ENCODE measurements at regions not wholly inside any gene's neighbourhood (a gene's known extent, or its start where the extent isn't known, plus 50 kb on each side); places are given as distances from the start of the nearest gene placed in this dataset.
"Not testable (repeated sequence)": the region's sequence is repeated elsewhere in the genome, so short reads cannot be mapped to it uniquely, and the experiment has no call there.

GRCh38 chr3:16768014-16768413 lies 116.7 kb upstream of the PLCL2 start:
- FAIRE-seq, result no peak
- DNase-seq (ENCODE audit: low spot score), result no peak

DNA sequence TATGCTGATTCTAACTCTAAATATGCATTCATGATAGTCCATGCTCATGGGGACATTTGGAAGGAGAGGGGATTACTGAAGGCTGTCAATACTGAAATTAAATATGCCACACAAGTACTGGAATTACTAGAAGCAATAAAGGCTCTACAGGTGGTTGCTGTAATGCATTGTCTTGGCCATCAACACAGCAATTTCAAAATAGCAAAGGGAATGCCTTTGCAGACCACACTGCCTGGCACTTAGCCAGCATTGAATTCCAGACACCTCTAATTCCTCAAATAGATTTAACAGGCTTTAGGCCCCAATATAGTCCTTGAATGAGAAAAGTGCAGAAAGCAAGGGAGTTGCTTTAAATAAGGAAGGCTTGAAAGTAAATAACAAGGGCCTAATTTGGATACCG lies 115.8 kb upstream of the PLCL2 start:
- peak; percentile 44 for DNase-seq (ENCODE audit: low spot score)
- FAIRE-seq, result no peak

- no peak for FAIRE-seq
Measured at GRCh38 chr3:16769525-16769924, 115.2 kb upstream of the PLCL2 start.

GRCh38 chr3:16770021-16770420 lies 114.7 kb upstream of the PLCL2 start:
- DNase-seq (ENCODE audit: low spot score) (peak; percentile 42), FAIRE-seq (no peak)

More at GRCh38 chr3:16769525-16769924, 115.2 kb upstream of the PLCL2 start:
- no peak for DNase-seq (ENCODE audit: low spot score)

DNA sequence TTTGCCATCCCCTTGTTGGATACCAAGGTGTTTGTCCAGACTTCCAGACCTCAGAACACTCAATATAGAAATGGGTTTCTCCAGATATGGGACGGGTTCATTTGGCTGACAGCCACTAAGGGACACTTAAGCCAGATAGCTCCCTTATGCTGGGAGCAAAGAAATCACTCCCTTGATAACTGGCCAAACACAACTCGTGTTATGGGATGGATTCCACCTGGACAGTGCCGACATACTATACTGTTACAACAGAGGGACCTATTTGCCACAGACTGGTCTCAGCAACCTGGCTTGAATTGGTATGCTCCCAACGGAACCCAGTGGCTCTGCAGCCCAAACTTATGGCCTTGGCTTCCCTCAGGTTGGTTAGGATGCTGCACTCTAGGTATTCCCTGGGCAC lies 114.0 kb upstream of the PLCL2 start:
- no peak for DNase-seq (ENCODE audit: low spot score)
- FAIRE-seq, result no peak

DNA sequence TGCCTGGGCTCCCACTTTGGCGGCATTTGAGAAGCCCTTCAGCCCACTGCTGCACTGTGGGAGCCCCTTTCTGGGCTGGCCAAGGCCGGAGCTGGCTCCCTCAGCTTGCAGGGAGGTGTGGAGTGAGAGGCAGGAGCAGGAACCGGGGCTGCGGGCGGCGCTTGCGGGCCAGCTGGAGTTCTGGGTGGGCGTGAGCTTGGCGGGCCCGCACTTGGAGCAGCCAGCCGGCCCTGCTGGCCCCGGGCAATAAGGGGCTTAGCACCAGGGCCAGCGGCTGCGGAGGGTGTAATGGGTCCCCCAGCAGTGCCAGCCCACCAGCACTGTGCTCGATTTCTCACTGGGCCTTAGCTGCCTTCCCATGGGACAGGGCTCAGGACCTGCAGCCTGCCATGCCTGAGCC lies 111.2 kb upstream of the PLCL2 start:
- not testable (repeated sequence) for DNase-seq (ENCODE audit: low spot score); FAIRE-seq

DNA sequence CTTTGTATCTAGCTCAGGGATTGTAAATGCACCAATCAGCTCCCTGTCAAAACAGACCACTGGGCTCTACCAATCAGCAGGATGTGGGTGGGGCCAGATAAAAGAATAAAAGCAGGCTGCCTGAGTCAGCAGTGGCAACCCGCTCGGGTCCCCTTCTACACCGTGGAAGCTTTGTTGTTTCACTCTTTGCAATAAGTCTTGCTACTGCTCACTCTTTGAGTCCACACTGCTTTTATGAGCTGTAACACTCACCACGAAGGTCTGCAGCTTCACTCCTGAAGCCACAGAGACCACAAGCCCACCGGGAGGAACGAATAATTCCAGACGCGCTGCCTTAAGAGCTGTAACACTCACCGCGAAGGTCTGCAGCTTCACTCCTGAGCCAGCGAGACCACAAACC lies 110.2 kb upstream of the PLCL2 start:
- DNase-seq (ENCODE audit: low spot score); FAIRE-seq: not testable (repeated sequence)

DNA sequence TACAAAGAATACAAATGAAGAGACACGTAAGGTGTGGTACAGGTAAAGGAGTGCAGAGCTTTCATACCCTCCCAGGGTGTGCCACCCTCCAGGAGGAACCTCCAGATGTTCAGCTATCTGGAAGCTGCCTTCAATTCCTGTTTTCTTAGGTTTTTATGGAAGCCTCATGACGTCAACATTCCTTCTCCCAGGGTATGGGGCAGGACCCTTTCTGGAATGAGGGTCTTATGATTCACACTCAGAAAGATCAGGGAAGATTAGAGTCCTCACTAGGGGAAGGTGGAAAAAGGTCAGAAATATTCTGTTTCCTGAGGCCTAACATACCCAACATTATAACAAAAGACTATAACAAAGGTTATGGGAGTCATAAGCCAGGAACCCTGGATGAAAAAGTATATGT lies 99.8 kb upstream of the PLCL2 start:
- no peak for DNase-seq (ENCODE audit: low spot score)
- FAIRE-seq, result no peak

DNA sequence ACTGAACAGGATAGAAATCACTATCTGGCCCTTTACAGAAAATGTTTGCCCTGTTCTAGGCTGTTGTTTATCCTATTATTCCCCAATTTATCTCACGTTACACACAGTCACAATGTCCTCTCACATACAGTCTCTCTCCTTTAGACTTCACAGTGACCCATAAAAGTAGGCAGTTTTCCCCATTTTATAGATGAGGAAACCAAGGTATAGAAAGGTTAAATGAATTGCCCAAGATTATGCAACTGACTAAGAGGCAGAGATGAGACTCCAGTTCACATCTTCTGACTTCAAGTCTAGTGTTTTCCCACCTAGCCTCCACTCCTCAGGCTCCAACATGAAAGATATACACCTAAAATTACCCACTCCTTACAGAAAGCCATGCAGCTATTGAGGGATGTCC lies 99.3 kb upstream of the PLCL2 start:
- DNase-seq (ENCODE audit: low spot score) (no peak), FAIRE-seq (no peak)

- FAIRE-seq, result no peak
- no peak for DNase-seq (ENCODE audit: low spot score)
Measured at GRCh38 chr3:16788440-16789056, 96.2 kb upstream of the PLCL2 start.

- FAIRE-seq, result no peak
- DNase-seq (ENCODE audit: low spot score), result no peak
Measured at GRCh38 chr3:16789344-16790120, 95.2 kb upstream of the PLCL2 start.

DNA sequence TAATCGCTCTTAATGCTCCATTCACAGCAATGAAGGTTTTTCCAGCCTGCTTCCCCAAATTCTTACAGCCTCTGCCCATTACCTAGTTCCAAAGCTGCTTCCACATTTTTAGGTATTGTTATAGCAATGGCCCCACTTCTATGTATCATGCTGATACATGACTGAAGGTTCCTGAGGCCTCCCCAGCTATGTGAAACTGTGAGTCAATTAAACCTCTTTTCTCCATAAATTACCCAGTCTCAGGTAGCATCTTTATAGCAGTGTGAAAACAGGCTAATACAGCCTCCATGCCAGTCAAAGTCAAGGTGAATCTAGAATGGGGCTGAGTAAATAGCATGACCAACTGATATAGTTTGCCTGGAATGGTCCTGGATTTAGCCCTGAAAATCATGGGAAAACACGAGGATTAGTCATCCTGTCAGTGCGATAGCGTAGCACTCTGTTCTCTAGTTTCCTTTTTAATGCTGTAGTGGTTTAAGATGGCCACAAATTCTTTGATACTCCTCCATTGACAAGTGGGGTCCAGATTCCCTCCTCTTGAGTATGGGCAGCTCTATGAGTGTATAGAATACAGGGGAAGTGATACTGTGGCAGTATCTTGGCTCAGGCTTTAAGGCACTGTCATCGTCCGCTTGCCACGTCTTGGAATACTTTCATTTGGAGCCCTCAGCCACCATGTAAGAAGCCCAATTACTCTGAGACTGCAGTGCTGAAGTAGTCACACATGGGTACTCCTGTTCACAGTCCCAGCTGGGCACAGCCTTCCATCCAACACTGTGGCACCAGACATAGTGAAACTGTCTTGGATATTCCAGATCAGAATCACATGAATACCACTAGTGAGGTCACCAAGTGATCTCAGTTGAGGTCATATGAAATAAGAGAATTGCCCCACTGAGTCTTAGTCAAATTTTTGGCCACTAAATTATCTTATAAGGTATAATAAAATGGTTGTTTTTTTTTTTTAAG lies 94.0 kb upstream of the PLCL2 start:
- no peak for FAIRE-seq

GRCh38 chr3:16793321-16793720 lies 91.4 kb upstream of the PLCL2 start:
- FAIRE-seq, result no peak
- DNase-seq (ENCODE audit: low spot score), result no peak

More for the DNA sequence above, 94.0 kb upstream of the PLCL2 start:
- DNase-seq (ENCODE audit: low spot score), result no peak

- no peak for FAIRE-seq
- no peak for DNase-seq (ENCODE audit: low spot score)
Measured at GRCh38 chr3:16794257-16794656, 90.5 kb upstream of the PLCL2 start.

DNA sequence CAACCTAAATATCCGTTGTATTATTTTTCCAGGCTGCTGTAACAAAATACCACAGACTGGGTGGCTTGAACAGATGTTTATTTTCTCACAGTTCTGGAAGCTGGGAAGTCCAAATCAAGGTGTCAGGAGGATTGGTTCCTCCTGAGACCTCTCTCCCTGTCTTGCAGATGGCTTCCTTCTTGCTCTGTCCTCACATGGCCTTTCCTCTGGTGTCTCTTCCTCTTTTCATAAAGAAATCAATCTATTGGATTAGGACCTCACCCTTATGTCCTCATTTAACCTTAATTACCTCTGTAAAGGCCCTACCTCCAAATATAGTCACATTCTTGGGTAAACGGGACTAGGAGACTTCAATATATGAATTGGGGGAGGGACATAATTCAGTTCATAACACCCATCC lies 89.2 kb upstream of the PLCL2 start:
- DNase-seq (ENCODE audit: low spot score) (no peak), FAIRE-seq (no peak)

GRCh38 chr3:16797831-16798230 lies 86.9 kb upstream of the PLCL2 start:
- DNase-seq (ENCODE audit: low spot score), result no peak
- no peak for FAIRE-seq

DNA sequence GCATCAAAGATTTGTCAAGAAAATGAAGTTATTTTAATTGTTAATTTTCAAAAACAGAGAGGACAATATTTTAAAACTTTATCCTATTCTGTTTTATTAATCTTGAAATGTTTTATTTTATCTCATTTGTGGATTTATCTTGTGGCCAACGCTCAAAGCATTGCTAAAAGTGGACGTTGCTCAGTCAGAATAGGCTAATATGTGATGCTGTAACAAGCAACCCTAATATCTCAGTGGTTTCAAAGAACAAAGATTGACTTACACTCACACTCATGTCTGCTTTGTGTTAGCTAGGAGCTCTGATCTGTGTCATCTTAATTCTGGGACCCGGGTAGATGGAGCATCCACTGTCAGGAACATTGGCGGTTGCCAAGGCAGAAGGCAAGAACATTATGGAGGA lies 86.0 kb upstream of the PLCL2 start:
- DNase-seq (ENCODE audit: low spot score) (no peak), FAIRE-seq (no peak)

DNA sequence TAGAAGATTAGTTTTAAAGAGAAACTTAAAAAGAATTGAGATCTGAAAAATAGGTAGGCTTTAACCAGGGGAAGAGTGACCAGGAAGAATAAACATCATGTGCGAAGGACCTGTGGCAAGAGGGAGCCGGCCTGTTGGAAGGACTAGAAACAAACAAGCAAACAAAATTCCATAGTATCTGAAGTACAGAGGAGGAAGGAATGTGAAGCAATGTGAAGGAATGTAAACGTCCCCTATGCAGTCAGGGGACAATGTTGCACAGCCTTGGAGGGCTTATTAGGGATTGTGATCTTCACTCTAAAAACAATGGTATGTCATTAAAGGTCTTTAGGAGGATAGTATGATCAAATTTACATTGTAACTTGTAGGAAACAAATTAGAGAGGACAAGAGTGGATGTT lies 84.4 kb upstream of the PLCL2 start:
- DNase-seq (ENCODE audit: low spot score) (no peak), FAIRE-seq (no peak)

- FAIRE-seq, result no peak
- DNase-seq (ENCODE audit: low spot score), result no peak
Measured at GRCh38 chr3:16801223-16801622, 83.5 kb upstream of the PLCL2 start.

DNA sequence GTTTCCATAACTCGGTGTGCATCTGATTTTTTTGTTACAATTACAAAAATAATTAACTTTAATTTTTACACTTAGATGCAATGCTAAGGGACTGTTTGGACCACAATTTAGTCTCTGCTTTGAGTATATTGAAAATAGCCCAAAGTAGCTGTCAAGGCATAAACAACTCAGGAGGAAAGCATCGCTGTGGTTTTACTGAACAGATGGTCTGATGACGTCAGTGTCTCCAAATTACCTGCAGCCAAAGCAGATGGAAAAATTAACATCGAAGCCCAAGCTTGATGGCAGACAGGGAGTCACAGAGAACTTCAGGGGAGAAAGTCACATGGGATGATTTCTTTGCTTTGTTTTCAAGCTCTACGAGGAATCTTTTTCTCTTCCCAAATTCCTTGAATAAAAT lies 83.1 kb upstream of the PLCL2 start:
- FAIRE-seq, result no peak

DNA sequence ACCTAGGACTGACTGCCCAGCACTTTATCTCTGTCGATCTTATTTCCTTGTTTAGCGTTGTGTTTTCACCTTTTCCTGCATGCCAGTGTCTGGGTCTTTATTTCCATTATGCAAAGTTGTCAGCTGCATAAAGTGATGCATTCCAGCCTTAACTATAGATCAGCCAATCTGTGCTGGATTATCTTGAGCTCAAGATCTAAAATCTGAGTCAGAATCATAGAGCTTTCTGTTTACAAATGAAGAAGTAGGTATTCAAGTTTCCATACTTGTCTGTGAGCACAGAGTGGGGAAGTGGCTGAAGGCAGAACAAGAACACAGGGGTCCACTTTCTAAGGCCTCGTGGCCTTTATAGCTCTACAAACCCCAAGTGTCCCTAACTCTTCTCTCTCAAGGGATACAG lies 82.4 kb upstream of the PLCL2 start:
- FAIRE-seq (no peak), DNase-seq (ENCODE audit: low spot score) (no peak)

More for the DNA sequence above, 83.1 kb upstream of the PLCL2 start:
- DNase-seq (ENCODE audit: low spot score), result peak; percentile 14

- DNase-seq (ENCODE audit: low spot score) (no peak), FAIRE-seq (no peak)
Measured at GRCh38 chr3:16803019-16803418, 81.7 kb upstream of the PLCL2 start.

Data from urothelium cell line (cell line).